ENCODE measurements at regions not wholly inside any gene's neighbourhood (a gene's known extent, or its start where the extent isn't known, plus 50 kb on each side); places are given as distances from the start of the nearest gene placed in this dataset.
A peak's percentile ranks its signal among the peaks of the same experiment; 100 is the strongest.

DNA sequence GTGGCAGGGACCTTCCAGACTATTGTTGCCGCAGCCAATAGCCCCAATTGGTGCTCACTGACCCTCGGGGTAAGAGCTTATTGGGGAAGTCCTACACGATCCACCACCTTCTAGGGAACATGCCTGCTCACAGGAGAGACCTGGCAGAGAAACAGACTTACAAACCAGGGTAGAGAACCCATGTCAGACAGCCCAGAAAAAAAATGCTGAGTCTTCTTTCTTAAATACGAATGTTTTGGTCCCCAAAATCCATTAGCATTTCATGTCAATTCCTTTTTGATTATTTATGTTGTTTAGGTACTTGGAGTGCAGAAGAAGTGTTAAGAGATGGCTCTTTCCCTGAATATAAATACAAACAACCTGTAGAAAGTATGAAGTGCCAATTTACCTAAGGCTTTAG lies 84.9 kb upstream of the PDE10A start:
- DNase-seq (ENCODE audit: low read depth): no peak

GRCh38 chr6:165746331-165746730 lies 83.3 kb upstream of the PDE10A start:
- DNase-seq (ENCODE audit: low read depth): no peak

DNA sequence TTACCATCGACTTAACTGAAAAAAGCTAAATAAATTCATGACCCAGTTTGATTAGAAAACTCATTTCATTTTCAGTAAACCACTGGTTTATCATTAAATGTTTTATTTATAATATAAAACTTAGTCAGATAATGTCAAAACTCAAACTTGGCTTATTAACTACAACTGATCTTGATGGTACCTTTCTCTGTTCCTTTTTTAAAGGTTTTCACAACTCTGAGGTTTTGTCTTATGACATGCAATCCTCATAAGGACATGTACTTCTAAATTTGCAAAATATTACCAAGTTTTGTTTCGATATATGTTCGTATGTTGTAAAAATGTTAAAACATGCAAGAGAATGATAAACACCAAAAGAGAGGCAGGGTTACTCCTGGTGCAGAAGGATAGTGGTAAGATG lies 82.5 kb upstream of the PDE10A start:
- no peak for DNase-seq (ENCODE audit: low read depth)

- DNase-seq (ENCODE audit: low read depth): no peak
Measured at GRCh38 chr6:165744555-165745228, 81.7 kb upstream of the PDE10A start.

DNA sequence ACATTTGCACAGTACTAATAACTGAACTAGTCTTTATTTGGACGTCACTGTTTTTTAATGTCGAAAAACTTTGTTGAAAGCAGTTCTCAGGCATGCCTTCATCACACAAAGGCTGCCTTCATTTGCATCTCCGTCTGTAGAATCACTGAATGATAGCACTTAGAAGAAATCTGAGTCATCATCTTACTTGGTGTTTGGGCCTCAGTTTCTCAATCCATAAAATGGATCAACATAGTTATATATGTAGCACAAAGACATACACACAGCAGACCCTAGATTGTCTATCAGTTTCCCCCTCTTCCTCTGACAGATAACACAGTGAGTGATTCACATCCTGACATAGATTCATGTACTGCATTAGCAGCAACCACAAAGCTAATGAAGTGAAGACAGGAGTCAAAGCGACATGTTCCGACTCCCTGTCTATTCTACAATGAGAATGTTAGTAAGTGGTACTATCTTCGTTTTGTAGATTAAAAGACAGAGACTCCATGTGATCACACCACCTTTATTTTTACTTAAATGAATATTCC lies 80.4 kb upstream of the PDE10A start:
- no peak for DNase-seq (ENCODE audit: low read depth)

DNA sequence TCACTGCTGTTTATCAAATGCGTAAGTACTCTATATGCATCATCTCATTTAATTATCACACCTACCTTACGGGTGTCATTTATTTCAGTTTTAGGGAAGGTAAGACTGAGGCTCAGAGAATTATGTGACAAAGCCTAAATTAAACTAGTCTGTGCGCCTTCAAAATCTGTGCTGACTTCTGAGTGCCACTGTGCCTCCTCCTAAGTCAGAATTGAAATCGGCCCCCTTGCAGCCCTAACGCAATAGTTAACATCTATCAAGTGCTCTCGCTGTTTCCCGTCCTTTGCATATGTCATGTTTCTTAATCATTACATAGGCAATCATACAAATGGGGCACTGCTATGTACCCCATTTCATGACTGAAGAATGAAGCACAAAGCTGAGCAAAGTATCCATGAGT lies 79.0 kb upstream of the PDE10A start:
- no peak for DNase-seq (ENCODE audit: low read depth)

- no peak for DNase-seq (ENCODE audit: low read depth)
Measured at GRCh38 chr6:165737396-165737795, 74.4 kb upstream of the PDE10A start.

- no peak for DNase-seq (ENCODE audit: low read depth)
Measured at GRCh38 chr6:165735065-165735464, 72.0 kb upstream of the PDE10A start.

DNA sequence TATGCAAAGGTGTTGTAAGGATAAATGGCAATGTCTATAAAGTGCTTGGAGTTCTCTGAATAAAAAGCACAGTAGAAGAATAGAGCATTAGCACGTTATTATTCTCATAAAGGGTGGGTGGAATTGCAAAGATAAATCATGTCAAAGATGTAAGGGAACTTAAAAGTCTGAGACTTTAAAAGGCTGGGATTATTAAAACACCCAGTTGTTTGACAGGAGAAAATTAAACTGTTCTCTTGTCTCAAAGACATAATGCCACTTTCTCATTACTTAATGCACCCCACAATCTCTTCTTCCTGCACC lies 70.4 kb upstream of the PDE10A start:
- no peak for DNase-seq (ENCODE audit: low read depth)

GRCh38 chr6:165732696-165733488 lies 69.9 kb upstream of the PDE10A start:
- no peak for DNase-seq (ENCODE audit: low read depth)

DNA sequence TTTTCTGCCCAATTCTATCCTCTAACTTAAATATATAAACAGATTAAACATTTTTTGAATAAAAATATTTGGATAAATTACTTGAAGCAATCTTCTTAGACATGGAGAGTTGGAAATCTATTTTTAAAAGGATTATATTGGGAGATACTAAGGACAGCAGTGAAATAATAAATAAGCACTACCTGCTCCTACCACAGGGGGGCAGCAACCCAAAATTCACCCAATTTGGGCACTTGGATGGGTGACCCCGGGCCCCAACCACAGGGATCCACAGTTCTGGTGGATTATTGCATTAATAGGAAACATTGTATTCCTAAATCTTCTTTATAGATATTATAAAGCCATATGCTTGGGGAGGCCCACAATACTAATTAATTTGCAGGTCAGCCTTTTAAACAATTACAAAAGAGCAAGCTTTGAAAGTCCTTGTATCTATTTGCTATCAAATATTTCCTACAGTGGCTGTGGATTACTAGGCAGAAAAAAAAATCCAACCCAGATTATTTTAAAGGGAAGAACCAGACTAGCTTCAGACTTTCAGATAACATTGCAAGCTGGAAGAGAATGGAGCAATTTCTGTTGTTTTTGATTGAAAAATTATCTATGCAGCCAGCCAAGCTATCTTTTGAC lies 66.4 kb upstream of the PDE10A start:
- DNase-seq (ENCODE audit: low read depth): no peak

DNA sequence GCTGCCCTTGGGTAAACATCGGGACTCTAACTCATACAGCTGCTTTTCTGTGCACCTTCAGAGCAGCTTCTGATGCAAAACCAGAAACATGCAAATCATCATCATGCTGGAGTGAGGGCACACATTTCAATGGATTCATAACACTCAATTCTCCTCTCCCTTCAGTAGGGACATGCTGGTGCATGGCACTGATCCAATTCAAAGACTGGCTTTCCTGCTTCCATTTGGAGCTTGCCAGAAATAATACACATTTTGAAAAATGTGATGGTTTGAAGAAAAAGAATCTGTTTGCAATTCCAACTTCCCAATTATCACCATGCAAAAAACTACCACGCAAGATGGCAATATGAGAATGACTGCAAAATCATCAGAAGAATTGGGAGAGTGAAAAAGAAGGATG lies 65.2 kb upstream of the PDE10A start:
- DNase-seq (ENCODE audit: low read depth): no peak

GRCh38 chr6:165726965-165727381 lies 63.9 kb upstream of the PDE10A start:
- DNase-seq (ENCODE audit: low read depth): peak; percentile 11

DNA sequence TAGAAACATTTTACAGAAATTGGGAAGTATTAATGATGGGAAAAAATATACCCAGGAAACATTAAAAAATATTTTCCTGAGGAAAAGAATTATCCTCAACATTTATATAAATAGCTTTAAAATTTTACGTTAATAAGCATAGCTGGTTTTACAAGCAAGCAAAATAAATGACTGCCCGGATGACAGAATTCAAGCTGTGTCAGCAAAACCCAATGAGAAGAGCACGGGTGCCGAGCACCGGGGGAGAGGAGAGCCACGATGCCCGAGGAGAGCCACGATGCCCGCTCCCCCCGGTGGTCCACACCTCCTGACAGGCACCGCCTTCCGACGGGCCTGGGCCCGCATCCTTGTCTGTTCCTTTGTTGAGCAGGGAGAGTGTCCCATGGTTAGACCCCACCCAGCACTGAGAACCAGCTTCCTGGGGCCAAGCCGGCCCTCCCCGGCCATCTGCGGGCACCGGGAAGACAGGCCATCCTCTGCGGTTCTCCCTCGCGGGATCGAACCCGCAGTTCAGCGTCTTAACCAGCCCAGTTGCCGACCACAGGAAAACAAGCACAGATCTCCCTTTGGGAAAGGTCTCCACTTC lies 63.3 kb upstream of the PDE10A start:
- DNase-seq (ENCODE audit: low read depth): no peak

DNA sequence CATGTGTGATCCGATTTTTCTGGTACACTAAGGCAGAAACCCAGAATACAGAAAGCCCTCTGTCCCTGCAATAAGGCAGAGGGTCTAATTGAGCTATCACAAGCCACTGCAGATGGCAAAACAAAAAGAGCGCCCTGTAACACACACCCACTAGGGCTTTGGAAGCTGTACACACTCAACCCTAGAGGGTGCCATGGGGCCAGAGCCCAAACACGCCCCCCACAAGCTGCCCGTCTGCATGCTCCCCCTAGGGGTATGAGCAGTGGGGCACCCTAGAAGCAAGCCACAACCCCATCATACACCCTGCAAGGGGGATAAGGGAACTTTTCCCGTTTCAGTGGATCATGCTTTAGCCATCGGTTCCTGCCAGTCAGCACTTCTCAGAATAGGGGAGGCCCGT lies 62.2 kb upstream of the PDE10A start:
- DNase-seq (ENCODE audit: low read depth): no peak

- DNase-seq (ENCODE audit: low read depth): no peak
Measured at GRCh38 chr6:165723326-165723725, 60.3 kb upstream of the PDE10A start.

- no peak for DNase-seq (ENCODE audit: low read depth)
Measured at GRCh38 chr6:165722022-165722421, 59.0 kb upstream of the PDE10A start.

DNA sequence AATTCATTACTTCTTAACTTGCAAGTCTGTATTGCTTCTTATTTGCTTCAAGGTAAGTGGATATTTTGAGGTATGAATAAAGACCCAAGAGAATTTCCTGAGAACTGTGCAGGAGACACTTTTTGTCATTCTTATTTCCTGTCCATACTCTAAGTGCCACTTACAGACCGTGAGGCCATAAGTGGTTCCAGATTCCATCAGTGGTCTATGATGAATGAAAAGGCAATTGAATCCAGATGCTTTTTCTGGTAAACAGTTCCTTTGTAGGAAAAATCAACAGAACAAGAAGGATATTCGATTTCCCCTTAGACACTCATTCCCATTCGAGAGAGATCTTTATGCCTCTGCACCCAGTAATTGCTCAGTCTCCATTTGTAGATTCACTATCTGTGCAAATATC lies 58.3 kb upstream of the PDE10A start:
- DNase-seq (ENCODE audit: low read depth): no peak

GRCh38 chr6:165718491-165718891 lies 55.5 kb upstream of the PDE10A start:
- no peak for DNase-seq (ENCODE audit: low read depth)

DNA sequence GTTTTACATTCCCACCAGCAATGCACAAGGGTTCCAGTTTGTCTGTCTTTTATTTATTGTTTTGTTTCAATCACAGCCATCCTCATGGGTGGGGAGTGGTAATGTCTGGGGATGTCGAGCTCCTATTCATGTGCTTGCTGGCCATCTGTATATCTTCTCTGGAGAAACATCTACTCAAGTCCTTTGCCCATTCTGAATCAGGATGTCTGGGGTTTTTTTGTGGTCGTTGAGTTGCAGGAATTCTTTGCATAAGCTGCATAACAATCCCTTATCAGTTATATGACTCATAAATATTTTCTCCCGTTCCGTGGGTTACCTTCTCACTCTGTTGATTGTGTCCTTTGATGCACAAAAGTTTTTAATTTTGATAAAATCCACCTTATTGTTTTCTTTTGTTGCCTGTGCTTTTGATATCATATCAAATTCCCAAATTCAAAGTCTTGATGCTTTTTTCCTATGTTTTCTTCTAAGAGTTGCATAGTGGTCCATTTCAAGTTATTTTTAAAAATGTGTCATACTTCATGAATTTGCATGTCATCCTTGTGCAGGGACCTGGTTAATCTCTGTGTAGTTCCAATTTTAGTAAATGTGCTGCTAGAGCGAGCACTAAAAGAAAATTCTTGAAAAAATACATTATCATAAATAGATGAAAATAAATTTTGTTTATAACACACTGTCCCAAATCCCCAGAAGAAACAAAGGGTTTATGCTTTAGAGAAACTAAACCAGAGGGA lies 54.9 kb upstream of the PDE10A start:
- peak; percentile 75 for DNase-seq (ENCODE audit: low read depth)

DNA sequence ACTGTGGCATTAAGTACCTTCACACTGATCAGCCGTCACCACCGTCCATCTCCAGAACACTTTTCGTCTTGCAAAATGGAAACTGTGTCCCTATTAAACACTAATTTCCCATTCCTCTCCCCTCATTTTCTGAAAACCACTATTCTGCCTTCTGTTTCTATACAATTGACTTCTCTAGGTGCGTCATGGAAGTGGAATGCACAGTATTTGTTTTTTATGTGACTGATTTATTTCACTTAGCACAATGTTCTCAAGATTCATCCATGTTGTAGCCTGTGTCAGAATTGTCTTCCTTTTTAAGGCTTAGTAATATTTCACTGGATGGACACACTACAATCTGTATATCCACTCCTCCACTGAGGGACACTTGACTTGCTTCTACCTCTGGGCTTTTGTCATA lies 53.8 kb upstream of the PDE10A start:
- DNase-seq (ENCODE audit: low read depth): no peak

DNA sequence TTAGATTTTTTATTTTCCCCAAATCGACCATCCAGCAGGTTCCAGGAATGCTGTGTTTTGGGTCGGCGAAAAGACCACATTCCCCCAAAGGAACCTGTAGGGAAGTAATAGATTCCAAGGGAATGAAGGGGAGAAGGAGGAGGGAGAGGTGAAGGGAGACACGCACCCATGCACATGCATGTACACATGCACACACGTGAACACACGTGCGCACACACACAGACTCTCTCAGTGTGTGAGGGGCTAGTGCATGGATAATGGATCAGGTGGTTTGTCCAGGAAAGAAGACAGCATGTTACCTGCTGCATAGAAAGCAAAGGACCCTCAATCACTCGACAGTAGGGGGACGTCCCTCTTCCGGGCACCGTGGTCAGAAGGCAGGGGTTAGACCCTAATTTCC lies 52.4 kb upstream of the PDE10A start:
- no peak for DNase-seq (ENCODE audit: low read depth)

All from non-pigmented ciliary epithelial cell (primary cell).